Stimulated activated effector memory CD8-positive, alpha-beta T cell treated with anti-CD3 and anti-CD28 coated beads, Interleukin-12 subunit alpha, Interleukin-12 subunit beta, amount 100 ng/mL, for 72 hours (primary cell): ENCODE measurements at regions not wholly inside any gene's neighbourhood (a gene's known extent, or its start where the extent isn't known, plus 50 kb on each side); places are given as distances from the start of the nearest gene placed in this dataset.
"Not testable (repeated sequence)": the region's sequence is repeated elsewhere in the genome, so short reads cannot be mapped to it uniquely, and the experiment has no call there.

Experiments used
- ATAC-seq: fragments of 150-1000 bp; cut with Tn5 transposase; 2 replicates; pipeline ENCODE4 v1.10.0; 2021
- DNase-seq, 2 donors: peaks; one replicate each; pipeline ENCODE4 v3.0.0; 2021 to 2022; ENCODE audit warnings: low spot score in 2 of 2
- H3K27ac Mint-ChIP-seq: one replicate; pipeline ENCODE4 v1.8.0; 2022; ENCODE audit warnings: mild to moderate bottlenecking, mixed read lengths
- H3K36me3 Mint-ChIP-seq: one replicate; pipeline ENCODE4 v1.8.0; 2022; ENCODE audit warnings: mild to moderate bottlenecking, mixed read lengths
- H3K4me1 Mint-ChIP-seq: one replicate; pipeline ENCODE4 v1.8.0; 2022; ENCODE audit warnings: mixed read lengths
- H3K4me3 Mint-ChIP-seq: one replicate; pipeline ENCODE4 v1.8.0; 2022; ENCODE audit warnings: mild to moderate bottlenecking, mixed read lengths
- H3K9me3 Mint-ChIP-seq: one replicate; pipeline ENCODE4 v1.8.0; 2022; ENCODE audit warnings: mixed read lengths

- no peak overlapping the region for H3K27ac Mint-ChIP-seq
- no peaks in the 10 kb centered on the region for H3K36me3 Mint-ChIP-seq
- H3K4me1 Mint-ChIP-seq: no peaks in the 10 kb centered on the region
- peaks cover 23% of the 10 kb centered on the region for H3K9me3 Mint-ChIP-seq
- no peak for ATAC-seq
- no peak overlapping the region for H3K4me3 Mint-ChIP-seq
- DNase-seq: no peak
Observed at GRCh38 chr16:7871371-7871770, 538.7 kb downstream of the RBFOX1 start.

GRCh38 chr16:7867831-7868230, 535.2 kb downstream of the RBFOX1 start:
- no peaks in the 10 kb centered on the region for H3K36me3 Mint-ChIP-seq
- no peak overlapping the region for H3K27ac Mint-ChIP-seq
- no peaks in the 10 kb centered on the region for H3K4me1 Mint-ChIP-seq
- H3K9me3 Mint-ChIP-seq: peaks cover 23% of the 10 kb centered on the region
- no peak overlapping the region for H3K4me3 Mint-ChIP-seq
- DNase-seq (no peak), ATAC-seq (no peak)

GRCh38 chr16:7866144-7866543, 533.5 kb downstream of the RBFOX1 start:
- Mint-ChIP-seq H3K36me3 (no peaks in the 10 kb centered on the region), H3K4me1 (no peaks in the 10 kb centered on the region), H3K9me3 (peaks cover 19% of the 10 kb centered on the region), H3K4me3 (no peak overlapping the region), H3K27ac (no peak overlapping the region)
- ATAC-seq (no peak), DNase-seq (no peak)

GRCh38 chr16:7865393-7865792, 532.7 kb downstream of the RBFOX1 start:
- not testable (repeated sequence) for H3K4me3 Mint-ChIP-seq, H3K4me1 Mint-ChIP-seq, ATAC-seq, H3K27ac Mint-ChIP-seq, DNase-seq, H3K36me3 Mint-ChIP-seq
- H3K9me3 Mint-ChIP-seq: peaks cover 14% of the 10 kb centered on the region

- Mint-ChIP-seq H3K36me3 (no peaks in the 10 kb centered on the region), H3K4me1 (no peaks in the 10 kb centered on the region), H3K27ac (no peak overlapping the region), H3K4me3 (no peak overlapping the region), H3K9me3 (peaks cover 12% of the 10 kb centered on the region)
- DNase-seq (no peak), ATAC-seq (no peak)
Observed at GRCh38 chr16:7861891-7862582, 529.4 kb downstream of the RBFOX1 start.

GRCh38 chr16:7853197-7853596, 520.6 kb downstream of the RBFOX1 start:
- DNase-seq (no peak), ATAC-seq (no peak)
- Mint-ChIP-seq H3K4me1 (no peaks in the 10 kb centered on the region), H3K4me3 (no peak overlapping the region), H3K36me3 (no peaks in the 10 kb centered on the region), H3K9me3 (peaks cover 16% of the 10 kb centered on the region), H3K27ac (no peak overlapping the region)

GRCh38 chr16:7849841-7850240, 517.2 kb downstream of the RBFOX1 start:
- ATAC-seq (no peak), DNase-seq (no peak)
- no peaks in the 10 kb centered on the region for H3K36me3 Mint-ChIP-seq
- H3K4me3 Mint-ChIP-seq: no peak overlapping the region
- no peak overlapping the region for H3K27ac Mint-ChIP-seq
- no peaks in the 10 kb centered on the region for H3K4me1 Mint-ChIP-seq
- peaks cover 17% of the 10 kb centered on the region for H3K9me3 Mint-ChIP-seq

GRCh38 chr16:7843261-7843660, 510.6 kb downstream of the RBFOX1 start:
- Mint-ChIP-seq H3K27ac (no peak overlapping the region), H3K4me1 (no peaks in the 10 kb centered on the region), H3K9me3 (peaks cover 15% of the 10 kb centered on the region), H3K36me3 (no peaks in the 10 kb centered on the region), H3K4me3 (no peak overlapping the region)
- no peak for DNase-seq
- no peak for ATAC-seq

GRCh38 chr16:7839568-7839967, 506.9 kb downstream of the RBFOX1 start:
- Mint-ChIP-seq H3K4me1 (no peaks in the 10 kb centered on the region), H3K36me3 (no peaks in the 10 kb centered on the region), H3K27ac (no peak overlapping the region), H3K4me3 (no peak overlapping the region), H3K9me3 (peaks cover 13% of the 10 kb centered on the region)
- DNase-seq: no peak
- no peak for ATAC-seq

GRCh38 chr16:7834771-7835431, 502.3 kb downstream of the RBFOX1 start:
- peaks cover 9% of the 10 kb centered on the region for H3K9me3 Mint-ChIP-seq
- no peaks in the 10 kb centered on the region for H3K36me3 Mint-ChIP-seq
- no peaks in the 10 kb centered on the region for H3K4me1 Mint-ChIP-seq
- H3K4me3 Mint-ChIP-seq: no peak overlapping the region
- DNase-seq (no peak), ATAC-seq (no peak)
- no peak overlapping the region for H3K27ac Mint-ChIP-seq

- DNase-seq (no peak), ATAC-seq (no peak)
- no peaks in the 10 kb centered on the region for H3K4me1 Mint-ChIP-seq
- H3K4me3 Mint-ChIP-seq: no peak overlapping the region
- H3K36me3 Mint-ChIP-seq: no peaks in the 10 kb centered on the region
- peaks cover 5% of the 10 kb centered on the region for H3K9me3 Mint-ChIP-seq
- H3K27ac Mint-ChIP-seq: no peak overlapping the region
Observed at GRCh38 chr16:7820816-7821215, 488.2 kb downstream of the RBFOX1 start.

- Mint-ChIP-seq H3K4me3 (no peak overlapping the region), H3K9me3 (peaks cover 20% of the 10 kb centered on the region)
Observed at GRCh38 chr16:7805686-7806396, 473.2 kb downstream of the RBFOX1 start.

GRCh38 chr16:7804635-7805195, 472.1 kb downstream of the RBFOX1 start:
- Mint-ChIP-seq H3K4me1 (no peaks in the 10 kb centered on the region), H3K4me3 (no peak overlapping the region), H3K27ac (no peak overlapping the region), H3K36me3 (no peaks in the 10 kb centered on the region), H3K9me3 (peaks cover 18% of the 10 kb centered on the region)
- DNase-seq: no peak
- ATAC-seq: no peak

More at GRCh38 chr16:7805686-7806396, 473.2 kb downstream of the RBFOX1 start:
- ATAC-seq: no peak
- DNase-seq: no peak
- Mint-ChIP-seq H3K27ac (no peak overlapping the region), H3K36me3 (no peaks in the 10 kb centered on the region), H3K4me1 (no peaks in the 10 kb centered on the region)

- no peaks in the 10 kb centered on the region for H3K36me3 Mint-ChIP-seq
- no peak for ATAC-seq
- H3K4me3 Mint-ChIP-seq: no peak overlapping the region
- H3K4me1 Mint-ChIP-seq: no peaks in the 10 kb centered on the region
- DNase-seq: no peak
- H3K9me3 Mint-ChIP-seq: peaks cover 8% of the 10 kb centered on the region
- no peak overlapping the region for H3K27ac Mint-ChIP-seq
Observed at GRCh38 chr16:7792346-7792745, 459.7 kb downstream of the RBFOX1 start.

GRCh38 chr16:7791028-7791590, 458.5 kb downstream of the RBFOX1 start:
- no peak overlapping the region for H3K4me3 Mint-ChIP-seq
- H3K27ac Mint-ChIP-seq: no peak overlapping the region
- ATAC-seq: no peak

More at GRCh38 chr16:7791028-7791590, 458.5 kb downstream of the RBFOX1 start:
- peaks cover 8% of the 10 kb centered on the region for H3K9me3 Mint-ChIP-seq
- no peak for DNase-seq
- no peaks in the 10 kb centered on the region for H3K36me3 Mint-ChIP-seq
- no peaks in the 10 kb centered on the region for H3K4me1 Mint-ChIP-seq
